Natural killer cell (primary cell): ENCODE measurements at regions not wholly inside any gene's neighbourhood (a gene's known extent, or its start where the extent isn't known, plus 50 kb on each side); places are given as distances from the start of the nearest gene placed in this dataset.

ENCODE experiments used
- ATAC-seq, 3 donors: fragments of 150-1000 bp in 2 of 3; fragments of 200-7000 bp in 1 of 3; cut with Tn5 transposase; 1 replicate in 1 of 3; 2 replicates in 2 of 3; pipeline ENCODE4 v1.10.0; 2021; ENCODE audit warnings: mild to moderate bottlenecking in 2 of 3, moderate library complexity in 2 of 3
- DNase-seq, 2 donors: peaks; one replicate each; pipeline versions ENCODE4 v3.0.0 to v3.0.0-alpha.2; 2013 to 2021; ENCODE audit warnings: mixed read lengths in 1 of 2
- H3K27ac ChIP-seq: one replicate; pipeline ENCODE4 v1.5.1; 2013; ENCODE audit warnings: mild to moderate bottlenecking, low read length
- H3K27me3 ChIP-seq: one replicate; pipeline ENCODE4 v1.6.1; 2013; ENCODE audit warnings: low read length; ENCODE audit not compliant: control insufficient read depth, insufficient read depth
- H3K36me3 ChIP-seq: one replicate; pipeline ENCODE4 v1.6.1; 2013; ENCODE audit warnings: low read length; ENCODE audit not compliant: control insufficient read depth, insufficient read depth
- H3K4me1 ChIP-seq: one replicate; pipeline ENCODE4 v1.6.1; 2013; ENCODE audit warnings: low read length; ENCODE audit not compliant: control insufficient read depth, insufficient read depth
- H3K4me3 ChIP-seq: one replicate; pipeline ENCODE4 v1.5.1; 2013; ENCODE audit warnings: low read length
- H3K9me3 ChIP-seq: one replicate; pipeline ENCODE4 v1.6.1; 2013; ENCODE audit warnings: low read length; ENCODE audit not compliant: control insufficient read depth, insufficient read depth
- H3K27ac Mint-ChIP-seq, 2 donors: one replicate each; pipeline ENCODE4 v1.8.0; 2022; ENCODE audit warnings: mild to moderate bottlenecking in 2 of 2, mixed read lengths in 2 of 2, moderate library complexity in 1 of 2
- H3K27me3 Mint-ChIP-seq, 2 donors: one replicate each; pipeline ENCODE4 v1.8.0; 2022; ENCODE audit warnings: low read depth in 2 of 2, mixed read lengths in 2 of 2
- H3K36me3 Mint-ChIP-seq: one replicate; pipeline ENCODE4 v1.8.0; 2022; ENCODE audit warnings: mixed read lengths
- H3K4me1 Mint-ChIP-seq, 2 donors: one replicate each; pipeline ENCODE4 v1.8.0; 2022; ENCODE audit warnings: mixed read lengths in 2 of 2
- H3K4me3 Mint-ChIP-seq: one replicate; pipeline ENCODE4 v1.8.0; 2022; ENCODE audit warnings: mild to moderate bottlenecking, moderate library complexity, mixed read lengths
- H3K9me3 Mint-ChIP-seq, 2 donors: one replicate each; pipeline ENCODE4 v1.8.0; 2022; ENCODE audit warnings: mixed read lengths in 2 of 2
- CTCF ChIP-seq: fragments of 200-600 bp; IDR thresholded peaks from one replicate; pipeline ENCODE4 v1.8.0; 2022; ENCODE audit warnings: antibody characterized with exemption
- WGBS: methylation state at CpG from one replicate; pipeline ENCODE4 v1.1.7; 2013; ENCODE audit warnings: missing lambda C conversion rate; ENCODE audit not compliant: insufficient coverage; 5-methylcytosine and 5-hydroxymethylcytosine counted together
- intact Hi-C: fragments of 100-400 bp; cut with micrococcal nuclease; formaldehyde crosslinking; loops from one replicate; pipeline ENCODE4 v1.14.2; 2022

- TF ChIP-seq CTCF = no peak
- Mint-ChIP-seq H3K9me3 (peaks cover 13 to 21% of the 10 kb centered on the region in 2 donors), H3K27ac (no peak overlapping the region), H3K36me3 (no peaks in the 10 kb centered on the region), H3K27me3 (no peaks in the 10 kb centered on the region), H3K4me3 (no peak overlapping the region), H3K4me1 (no peaks in the 10 kb centered on the region)
- H3K27me3 ChIP-seq = no peaks in the 10 kb centered on the region
- DNase-seq (no peak), ATAC-seq (no peak)
- no peaks in the 10 kb centered on the region for H3K4me1 ChIP-seq
- H3K9me3 ChIP-seq = no peaks in the 10 kb centered on the region
- intact Hi-C loops = no loop called here
- 87% methylated on average over 5 of the region's 5 CpGs for WGBS
- H3K4me3 ChIP-seq = no peak overlapping the region
- H3K27ac ChIP-seq = no peak overlapping the region
- H3K36me3 ChIP-seq = no peaks in the 10 kb centered on the region
These were observed 269.4 kb upstream of the IRAK1BP1 start for GRCh38 chr6:78597966-78598365.

- Mint-ChIP-seq H3K9me3 (peaks cover 13 to 21% of the 10 kb centered on the region in 2 donors), H3K27me3 (no peaks in the 10 kb centered on the region), H3K36me3 (no peaks in the 10 kb centered on the region), H3K27ac (no peak overlapping the region), H3K4me1 (no peaks in the 10 kb centered on the region), H3K4me3 (no peak overlapping the region)
- H3K36me3 ChIP-seq = no peaks in the 10 kb centered on the region
- no peak overlapping the region for H3K4me3 ChIP-seq
- WGBS = 59% methylated on average over 1 of the region's 1 CpG
- DNase-seq (no peak), ATAC-seq (no peak)
- no peaks in the 10 kb centered on the region for H3K27me3 ChIP-seq
- no peaks in the 10 kb centered on the region for H3K9me3 ChIP-seq
- H3K4me1 ChIP-seq = no peaks in the 10 kb centered on the region
- no peak for TF ChIP-seq CTCF
- intact Hi-C loops = no loop called here
- no peak overlapping the region for H3K27ac ChIP-seq
These were observed 268.4 kb upstream of the IRAK1BP1 start for GRCh38 chr6:78598966-78599365.

DNA sequence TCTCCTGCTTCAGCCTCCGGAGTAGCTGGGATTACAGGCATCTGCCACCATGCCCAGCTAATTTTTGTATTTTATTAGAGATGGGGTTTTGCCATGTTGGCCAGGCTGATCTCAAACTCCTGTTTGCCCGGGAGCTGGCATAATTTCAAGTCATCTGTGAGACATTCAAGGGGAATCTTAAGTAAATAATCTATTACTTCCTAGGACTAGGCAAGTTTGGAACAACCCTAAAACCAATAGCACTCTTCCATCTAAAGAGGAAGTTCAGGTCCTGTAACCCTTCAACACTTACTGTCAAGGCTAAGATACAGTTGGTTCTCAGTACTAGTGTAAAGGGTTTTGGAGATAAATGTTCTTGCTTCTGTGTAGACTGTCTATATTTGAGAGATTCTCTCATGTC, 267.8 kb upstream of the IRAK1BP1 start:
- Histone ChIP-seq H3K4me3 (no peak overlapping the region), H3K9me3 (no peaks in the 10 kb centered on the region), H3K36me3 (no peaks in the 10 kb centered on the region), H3K4me1 (no peaks in the 10 kb centered on the region), H3K27ac (no peak overlapping the region), H3K27me3 (no peaks in the 10 kb centered on the region)
- 92% methylated on average over 2 of the region's 2 CpGs for WGBS
- ATAC-seq (no peak), DNase-seq (no peak)
- intact Hi-C loops = no loop called here
- TF ChIP-seq CTCF = no peak
- H3K36me3 Mint-ChIP-seq = no peaks in the 10 kb centered on the region
- peaks cover 8 to 17% of the 10 kb centered on the region in 2 donors for H3K9me3 Mint-ChIP-seq
- H3K27ac Mint-ChIP-seq = no peak overlapping the region
- no peak overlapping the region for H3K4me3 Mint-ChIP-seq
- no peaks in the 10 kb centered on the region for H3K27me3 Mint-ChIP-seq
- no peaks in the 10 kb centered on the region for H3K4me1 Mint-ChIP-seq

DNA sequence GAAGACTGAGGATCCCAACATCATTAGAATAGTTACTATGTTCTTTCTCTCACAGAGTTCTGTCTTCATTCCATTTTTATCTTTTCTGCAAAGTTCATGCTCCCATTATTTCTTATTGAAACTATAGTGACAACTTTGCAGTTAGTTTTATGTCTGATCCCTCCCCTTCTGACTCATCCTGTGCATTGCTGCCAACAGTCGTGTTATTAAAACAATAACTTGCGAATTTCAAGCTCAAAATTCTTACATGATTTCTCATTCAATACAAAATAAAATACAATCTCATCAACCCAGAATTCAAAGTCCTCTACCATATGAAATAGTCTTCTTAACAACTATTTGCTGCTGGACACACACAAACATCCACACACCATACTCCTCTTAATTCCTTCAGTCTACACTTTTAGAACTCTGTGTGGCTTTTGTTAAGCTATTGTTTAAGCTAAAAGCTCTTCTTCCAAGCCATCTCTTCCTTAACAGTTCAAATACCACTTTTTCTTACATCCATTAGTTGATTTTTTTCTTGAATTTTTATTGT, 261.4 kb upstream of the IRAK1BP1 start:
- no peak overlapping the region for H3K27ac ChIP-seq
- ATAC-seq (no peak), DNase-seq (no peak)
- no peaks in the 10 kb centered on the region for H3K27me3 ChIP-seq
- no peaks in the 10 kb centered on the region for H3K9me3 ChIP-seq
- no peaks in the 10 kb centered on the region for H3K36me3 Mint-ChIP-seq
- H3K36me3 ChIP-seq = no peaks in the 10 kb centered on the region
- no peak overlapping the region for H3K4me3 Mint-ChIP-seq
- peaks cover 3 to 10% of the 10 kb centered on the region in 2 donors for H3K9me3 Mint-ChIP-seq
- H3K4me1 ChIP-seq = no peaks in the 10 kb centered on the region
- H3K4me1 Mint-ChIP-seq = no peaks in the 10 kb centered on the region
- H3K4me3 ChIP-seq = no peak overlapping the region
- 85% methylated on average over 2 of the region's 2 CpGs for WGBS
- H3K27ac Mint-ChIP-seq = no peak overlapping the region
- no peak for TF ChIP-seq CTCF
- H3K27me3 Mint-ChIP-seq = no peaks in the 10 kb centered on the region
- intact Hi-C loops = no loop called here
